GM12873 (cell line): ENCODE measurements at regions not wholly inside any gene's neighbourhood (a gene's known extent, or its start where the extent isn't known, plus 50 kb on each side); places are given as distances from the start of the nearest gene placed in this dataset.

ENCODE experiments used
- CTCF ChIP-seq: IDR thresholded peaks from 2 replicates; pipeline ENCODE4 v1.5.1; 2012; ENCODE audit warnings: low read depth, mild to moderate bottlenecking, moderate library complexity, low read length, control low read depth; ENCODE audit not compliant: insufficient read depth; ENCODE audit errors: missing control alignments

- no peak for TF ChIP-seq CTCF
These were observed 345.1 kb upstream of the CCDC54 start for GRCh38 chr3:107032111-107032510.

GRCh38 chr3:107034142-107034541 is 343.1 kb upstream of the CCDC54 start:
- no peak for TF ChIP-seq CTCF

GRCh38 chr3:107035176-107035575 is 342.1 kb upstream of the CCDC54 start:
- no peak for TF ChIP-seq CTCF

GRCh38 chr3:107044677-107045076 is 332.6 kb upstream of the CCDC54 start:
- TF ChIP-seq CTCF = no peak

GRCh38 chr3:107045791-107046190 is 331.4 kb upstream of the CCDC54 start:
- TF ChIP-seq CTCF = no peak

- TF ChIP-seq CTCF = no peak
These were observed 321.9 kb upstream of the CCDC54 start for GRCh38 chr3:107055181-107055942.

- TF ChIP-seq CTCF = no peak
These were observed 315.8 kb upstream of the CCDC54 start for GRCh38 chr3:107061466-107061865.

- TF ChIP-seq CTCF = no peak
These were observed 314.9 kb upstream of the CCDC54 start for GRCh38 chr3:107062310-107062709.
